RWPE2 (cell line): ENCODE measurements at regions not wholly inside any gene's neighbourhood (a gene's known extent, or its start where the extent isn't known, plus 50 kb on each side); places are given as distances from the start of the nearest gene placed in this dataset.
A peak's percentile ranks its signal among the peaks of the same experiment; 100 is the strongest.
"Not testable (repeated sequence)": the region's sequence is repeated elsewhere in the genome, so short reads cannot be mapped to it uniquely, and the experiment has no call there.

ENCODE experiments used
- ATAC-seq: fragments of 200-7000 bp; cut with Tn5 transposase; 3 replicates; pipeline ENCODE4 v1.9.1; 2021; ENCODE audit warnings: low read depth
- DNase-seq: peaks from one replicate; pipeline ENCODE4 v3.0.0-alpha.2; 2020; ENCODE audit warnings: low spot score
- H3K27ac ChIP-seq: fragments of 450-650 bp; 2 replicates; pipeline ENCODE4 v1.5.1; 2017; ENCODE audit warnings: mild to moderate bottlenecking; ENCODE audit not compliant: poor library complexity, severe bottlenecking
- H3K27me3 ChIP-seq: fragments of 250-450 bp; sonication (Bioruptor Pico); 2 replicates; pipeline ENCODE4 v1.5.1; 2021; ENCODE audit warnings: mild to moderate bottlenecking, moderate library complexity; ENCODE audit not compliant: insufficient read depth, poor library complexity, severe bottlenecking
- H3K36me3 ChIP-seq: fragments of 250-450 bp; sonication (Bioruptor Pico); 2 replicates; pipeline ENCODE4 v1.5.1; 2020; ENCODE audit warnings: low read depth, mild to moderate bottlenecking, moderate library complexity
- H3K4me1 ChIP-seq: fragments of 250-450 bp; sonication (Bioruptor Pico); 2 replicates; pipeline ENCODE4 v1.5.1; 2021; ENCODE audit warnings: mild to moderate bottlenecking, moderate library complexity; ENCODE audit not compliant: insufficient read depth, poor library complexity, severe bottlenecking
- H3K4me3 ChIP-seq: fragments of 250-450 bp; sonication (Bioruptor Pico); 2 replicates; pipeline ENCODE4 v1.5.1; 2021; ENCODE audit warnings: mild to moderate bottlenecking, moderate library complexity; ENCODE audit not compliant: severe bottlenecking
- H3K9me3 ChIP-seq: fragments of 250-450 bp; sonication (Bioruptor Pico); 2 replicates; pipeline ENCODE4 v1.5.1; 2021; ENCODE audit warnings: mild to moderate bottlenecking, moderate library complexity; ENCODE audit not compliant: severe bottlenecking
- CTCF ChIP-seq: fragments of 450-650 bp; IDR thresholded peaks from one replicate; pipeline ENCODE4 v1.5.1; 2017; ENCODE audit warnings: mild to moderate bottlenecking, moderate library complexity; ENCODE audit not compliant: poor library complexity, severe bottlenecking

GRCh38 chrX:65587616-65588526 lies 53.3 kb upstream of the LAS1L start:
- Histone ChIP-seq H3K4me3 (no peak overlapping the region), H3K27me3 (no peaks in the 10 kb centered on the region), H3K36me3 (no peaks in the 10 kb centered on the region), H3K4me1 (no peaks in the 10 kb centered on the region), H3K9me3 (no peaks in the 10 kb centered on the region), H3K27ac (peak overlapping the region; percentile 34)
- DNase-seq (peak; percentile 72), ATAC-seq (peak; percentile 94)
- TF ChIP-seq CTCF: no peak

- Histone ChIP-seq H3K36me3 (no peaks in the 10 kb centered on the region), H3K27ac (no peak overlapping the region), H3K9me3 (no peaks in the 10 kb centered on the region), H3K27me3 (no peaks in the 10 kb centered on the region), H3K4me1 (no peaks in the 10 kb centered on the region), H3K4me3 (no peak overlapping the region)
- DNase-seq: no peak
- TF ChIP-seq CTCF: no peak
- no peak for ATAC-seq
These were observed 51.9 kb upstream of the LAS1L start for GRCh38 chrX:65586491-65586890.

GRCh38 chrX:65585226-65585625 lies 50.6 kb upstream of the LAS1L start:
- not testable (repeated sequence) for H3K4me3 ChIP-seq, DNase-seq, ATAC-seq, H3K36me3 ChIP-seq, H3K9me3 ChIP-seq, H3K4me1 ChIP-seq, H3K27ac ChIP-seq, H3K27me3 ChIP-seq
